ENCODE measurements at regions not wholly inside any gene's neighbourhood (a gene's known extent, or its start where the extent isn't known, plus 50 kb on each side); places are given as distances from the start of the nearest gene placed in this dataset.
A peak's percentile ranks its signal among the peaks of the same experiment; 100 is the strongest.

GRCh38 chr5:54876976-54877375 lies 108.4 kb downstream of the ESM1 start:
- Mint-ChIP-seq H3K27me3 (ENCODE audit: unreplicated experiment) (peaks cover 5% of the 10 kb centered on the region), H3K9me3 (ENCODE audit: low read depth, unreplicated experiment) (peaks cover 2% of the 10 kb centered on the region), H3K4me1 (ENCODE audit: low read depth, unreplicated experiment) (peaks cover 35% of the 10 kb centered on the region), H3K4me3 (ENCODE audit: low read depth, unreplicated experiment) (no peak overlapping the region), H3K36me3 (ENCODE audit: insufficient read depth, unreplicated experiment) (no peaks in the 10 kb centered on the region), H3K27ac (ENCODE audit: unreplicated experiment) (no peak overlapping the region)
- no TSS peak for BruUV-seq (replicated peaks)
- CTCF ChIA-PET, result no interaction called here
- intact Hi-C loops (cut with micrococcal nuclease; ENCODE audit: unreplicated experiment), result no loop called here
- no peak for TF ChIP-seq CTCF (IDR thresholded peaks at IDR 0.05; ENCODE audit: unreplicated experiment)
- no peak for DNase-seq

DNA sequence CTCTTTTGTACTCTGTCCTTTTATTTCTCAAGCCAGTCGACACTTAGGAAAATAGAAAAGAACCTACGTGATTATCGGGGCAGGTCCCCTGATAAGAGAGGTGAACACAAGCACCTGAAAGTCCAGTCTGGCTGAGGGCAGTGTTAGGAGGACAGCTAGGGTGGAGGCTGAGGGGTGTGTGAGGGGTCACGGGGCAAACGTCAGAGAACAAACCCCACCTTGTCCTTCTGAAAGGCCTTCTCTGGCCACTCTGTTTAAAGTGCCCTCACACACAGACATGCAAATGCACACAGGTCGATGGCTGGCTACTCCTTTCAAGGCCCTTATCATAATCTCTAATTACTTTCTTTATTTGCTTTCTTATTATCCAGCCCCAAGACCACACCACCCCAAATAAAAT lies 108.8 kb downstream of the ESM1 start:
- Mint-ChIP-seq H3K36me3 (ENCODE audit: insufficient read depth, unreplicated experiment) (no peaks in the 10 kb centered on the region), H3K4me3 (ENCODE audit: low read depth, unreplicated experiment) (no peak overlapping the region), H3K9me3 (ENCODE audit: low read depth, unreplicated experiment) (peaks cover 2% of the 10 kb centered on the region), H3K27me3 (ENCODE audit: unreplicated experiment) (peaks cover 2% of the 10 kb centered on the region), H3K27ac (ENCODE audit: unreplicated experiment) (no peak overlapping the region), H3K4me1 (ENCODE audit: low read depth, unreplicated experiment) (peaks cover 35% of the 10 kb centered on the region)
- no peak for TF ChIP-seq CTCF (IDR thresholded peaks at IDR 0.05; ENCODE audit: unreplicated experiment)
- intact Hi-C loops (cut with micrococcal nuclease; ENCODE audit: unreplicated experiment), result no loop called here
- DNase-seq, result peak; percentile 9
- no TSS peak for BruUV-seq (replicated peaks)
- CTCF ChIA-PET, result no interaction called here

DNA sequence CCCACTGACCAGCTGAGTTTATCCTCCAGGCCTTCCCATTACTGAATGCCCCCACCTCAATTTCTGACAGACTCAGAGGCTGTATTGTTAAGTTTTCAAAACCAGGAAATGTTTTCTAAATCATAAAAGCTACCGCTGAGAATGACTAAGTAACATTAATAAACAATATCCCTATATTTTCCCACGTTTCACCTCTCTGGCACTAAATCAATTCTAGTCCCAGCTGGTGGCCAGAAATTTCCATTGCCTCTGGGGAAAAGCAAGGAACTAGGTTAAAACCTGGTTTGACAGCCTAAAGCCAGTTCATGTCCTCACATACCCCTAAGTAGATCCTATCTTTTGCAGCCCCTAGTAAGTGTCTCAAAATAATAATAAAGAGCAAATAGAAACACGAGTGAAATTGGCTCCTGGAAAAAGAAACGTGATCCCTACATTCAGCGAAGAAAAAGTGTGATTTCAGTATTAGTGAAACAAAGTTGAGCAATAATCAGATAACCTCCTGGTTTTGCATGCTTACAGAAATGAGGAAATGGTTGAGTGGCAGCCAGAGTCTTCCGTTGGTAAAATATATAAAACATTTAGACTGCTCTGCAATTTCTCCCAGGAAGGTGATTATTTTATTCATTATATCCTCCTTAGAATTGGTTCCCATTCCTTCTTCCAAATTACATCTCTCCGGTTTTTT lies 110.9 kb downstream of the ESM1 start:
- no peaks in the 10 kb centered on the region for H3K9me3 Mint-ChIP-seq (ENCODE audit: low read depth, unreplicated experiment)
- peaks cover 22% of the 10 kb centered on the region for H3K27me3 Mint-ChIP-seq (ENCODE audit: unreplicated experiment)
- DNase-seq, result peak; percentile 15
- CTCF ChIA-PET, result interaction anchor here (0.8 kb wide), 1 partner anchor 12 kb away, joined by 3 read pairs; no protein-coding TSS in a partner anchor
- H3K4me1 Mint-ChIP-seq (ENCODE audit: low read depth, unreplicated experiment), result peaks cover 35% of the 10 kb centered on the region
- TF ChIP-seq CTCF (IDR thresholded peaks at IDR 0.05; ENCODE audit: unreplicated experiment), result no peak
- no peaks in the 10 kb centered on the region for H3K36me3 Mint-ChIP-seq (ENCODE audit: insufficient read depth, unreplicated experiment)
- H3K4me3 Mint-ChIP-seq (ENCODE audit: low read depth, unreplicated experiment), result no peak overlapping the region
- BruUV-seq (replicated peaks), result no TSS peak
- intact Hi-C loops (cut with micrococcal nuclease; ENCODE audit: unreplicated experiment), result no loop called here
- H3K27ac Mint-ChIP-seq (ENCODE audit: unreplicated experiment), result peak overlapping the region; percentile 11

GRCh38 chr5:54873691-54874090 lies 111.7 kb downstream of the ESM1 start:
- CTCF ChIA-PET, result interaction anchor here (0.8 kb wide), 1 partner anchor 13 kb away, joined by 3 read pairs; no protein-coding TSS in a partner anchor
- H3K4me1 Mint-ChIP-seq (ENCODE audit: low read depth, unreplicated experiment), result peaks cover 35% of the 10 kb centered on the region

More at GRCh38 chr5:54873691-54874090, 111.7 kb downstream of the ESM1 start:
- Mint-ChIP-seq H3K27ac (ENCODE audit: unreplicated experiment) (no peak overlapping the region), H3K9me3 (ENCODE audit: low read depth, unreplicated experiment) (no peaks in the 10 kb centered on the region), H3K36me3 (ENCODE audit: insufficient read depth, unreplicated experiment) (no peaks in the 10 kb centered on the region), H3K4me3 (ENCODE audit: low read depth, unreplicated experiment) (no peak overlapping the region), H3K27me3 (ENCODE audit: unreplicated experiment) (peaks cover 29% of the 10 kb centered on the region)
- BruUV-seq (replicated peaks), result no TSS peak
- DNase-seq, result no peak
- intact Hi-C loops (cut with micrococcal nuclease; ENCODE audit: unreplicated experiment), result no loop called here
- TF ChIP-seq CTCF (IDR thresholded peaks at IDR 0.05; ENCODE audit: unreplicated experiment), result no peak
